PC-3 (cell line): ENCODE measurements at regions not wholly inside any gene's neighbourhood (a gene's known extent, or its start where the extent isn't known, plus 50 kb on each side); places are given as distances from the start of the nearest gene placed in this dataset.

ENCODE experiments used
- ATAC-seq: fragments of 200-7000 bp; cut with Tn5 transposase; 2 replicates; pipeline ENCODE4 v1.9.1; 2020; ENCODE audit warnings: mild to moderate bottlenecking, moderate library complexity
- BruUV-seq: library from RNA; stranded (reverse); fragments of 400-500 nt; replicated peaks from 2 replicates; lab custom pipeline; 2021; lab: Mats Ljungman, UMichigan
- CTCF ChIA-PET: fragments of 300-600 bp; sonication (Branson Sonifier 250); formaldehyde crosslinking; loops from one replicate; lab custom pipeline; 2022; ENCODE audit warnings: antibody characterized with exemption; lab: Charles Lee
- POLR2A ChIA-PET: fragments of 300-600 bp; sonication (Branson Sonifier 250); formaldehyde crosslinking; loops from one replicate; lab custom pipeline; 2022; ENCODE audit warnings: antibody characterized with exemption; ENCODE audit not compliant: unreplicated experiment; lab: Charles Lee
- DNase-seq: peaks from one replicate; pipeline ENCODE4 v3.0.0-alpha.2; 2015
- H2AFZ ChIP-seq: fragments of 300-600 bp; sonication (generic); 2 replicates; pipeline ENCODE4 v1.6.0; 2016; ENCODE audit warnings: antibody characterized with exemption, low read length
- H3F3A ChIP-seq: fragments of 300-600 bp; sonication (generic); one replicate; pipeline ENCODE4 v1.6.0; 2017; ENCODE audit warnings: antibody characterized with exemption, low read length, control low read depth, mild to moderate bottlenecking; ENCODE audit not compliant: unreplicated experiment
- H3K27ac ChIP-seq: fragments of 300-600 bp; sonication (generic); 2 replicates; pipeline ENCODE4 v1.5.1; 2016; ENCODE audit warnings: mild to moderate bottlenecking, low read length
- H3K27me3 ChIP-seq: fragments of 300-600 bp; sonication (generic); 2 replicates; pipeline ENCODE4 v1.6.1; 2016; ENCODE audit warnings: low read length, mixed read lengths
- H3K36me3 ChIP-seq: fragments of 300-600 bp; sonication (generic); 2 replicates; pipeline ENCODE4 v1.6.1; 2016; ENCODE audit warnings: low read depth, mixed run types, low read length, mixed read lengths
- H3K4me1 ChIP-seq: fragments of 300-600 bp; sonication (generic); 2 replicates; pipeline ENCODE4 v1.5.1; 2016; ENCODE audit warnings: low read length; ENCODE audit not compliant: insufficient read depth
- H3K4me2 ChIP-seq: fragments of 300-600 bp; sonication (generic); 2 replicates; pipeline ENCODE4 v1.6.0; 2016; ENCODE audit warnings: low read length
- H3K4me3 ChIP-seq: fragments of 300-600 bp; sonication (generic); 2 replicates; pipeline ENCODE4 v1.5.1; 2016; ENCODE audit warnings: mild to moderate bottlenecking, low read length, mixed read lengths
- H3K79me2 ChIP-seq: fragments of 300-600 bp; sonication (generic); 2 replicates; pipeline ENCODE4 v1.6.1; 2017; ENCODE audit warnings: low read length, mixed read lengths
- H3K9ac ChIP-seq: fragments of 300-600 bp; sonication (generic); 2 replicates; pipeline ENCODE4 v1.6.0; 2016; ENCODE audit warnings: mild to moderate bottlenecking, low read length
- H3K9me2 ChIP-seq: fragments of 300-600 bp; sonication (generic); replicated peaks from 2 replicates; pipeline ENCODE4 v1.6.1; 2016; ENCODE audit warnings: mixed run types, low read length, mixed read lengths
- H3K9me3 ChIP-seq: fragments of 300-600 bp; sonication (generic); 2 replicates; pipeline ENCODE4 v1.6.1; 2016; ENCODE audit warnings: low read length, mixed read lengths
- H4K20me1 ChIP-seq: fragments of 300-600 bp; sonication (generic); 2 replicates; pipeline ENCODE4 v1.6.1; 2016; ENCODE audit warnings: low read length, mixed read lengths
- EZH2 ChIP-seq: fragments of 300-600 bp; sonication (generic); IDR thresholded peaks from one replicate; pipeline ENCODE4 v1.6.1; 2017; ENCODE audit warnings: antibody characterized with exemption, mild to moderate bottlenecking, low read length; ENCODE audit not compliant: unreplicated experiment
- EZH2phosphoT487 ChIP-seq: fragments of 300-600 bp; sonication (generic); IDR thresholded peaks from 2 replicates; pipeline ENCODE4 v1.6.1; 2018; ENCODE audit warnings: mild to moderate bottlenecking, antibody characterized with exemption, low read length, borderline replicate concordance
- intact Hi-C: fragments of 100-400 bp; cut with micrococcal nuclease; formaldehyde crosslinking; loops from 2 replicates; pipeline ENCODE4 v1.9.0; 2023
- TF ChIP-seq, protein P1 (sequence below): fragments of 300-600 bp; sonication (generic); conservative IDR thresholded peaks from 2 replicates; pipeline ENCODE4 v1.5.1; 2017; ENCODE audit warnings: antibody characterized with exemption, low read depth, mild to moderate bottlenecking, low read length

DNA sequence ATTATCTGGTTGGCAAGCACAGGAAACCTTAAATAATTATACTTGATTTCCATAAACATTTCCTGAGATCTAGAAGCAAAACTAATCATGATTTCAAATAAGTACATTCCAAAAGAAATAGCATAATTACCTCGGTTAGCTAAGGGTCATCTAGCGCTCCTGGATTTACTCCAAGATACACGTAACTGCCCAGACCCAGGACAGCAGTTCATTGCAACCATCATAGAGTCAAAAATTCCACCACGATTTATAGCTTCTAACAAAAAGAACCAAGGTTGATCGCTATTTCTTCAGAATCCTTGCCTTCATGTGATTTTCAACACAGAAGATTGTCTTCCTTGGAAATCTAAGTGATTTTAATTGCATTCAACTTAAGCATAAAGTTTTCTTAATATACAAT is 1235.5 kb upstream of the TENM3 start:
- CTCF ChIA-PET = no interaction called here
- H3K4me1 ChIP-seq = no peaks in the 10 kb centered on the region
- no peak overlapping the region for H3K9ac ChIP-seq
- no peak for DNase-seq
- BruUV-seq = no TSS peak
- no peak for ATAC-seq
- no peaks in the 10 kb centered on the region for H4K20me1 ChIP-seq
- H3K27me3 ChIP-seq = no peaks in the 10 kb centered on the region
- H3K4me3 ChIP-seq = no peak overlapping the region
- TF ChIP-seq EZH2phosphoT487 (no peak), EZH2 (no peak)
- TF ChIP-seq, protein P1, sequence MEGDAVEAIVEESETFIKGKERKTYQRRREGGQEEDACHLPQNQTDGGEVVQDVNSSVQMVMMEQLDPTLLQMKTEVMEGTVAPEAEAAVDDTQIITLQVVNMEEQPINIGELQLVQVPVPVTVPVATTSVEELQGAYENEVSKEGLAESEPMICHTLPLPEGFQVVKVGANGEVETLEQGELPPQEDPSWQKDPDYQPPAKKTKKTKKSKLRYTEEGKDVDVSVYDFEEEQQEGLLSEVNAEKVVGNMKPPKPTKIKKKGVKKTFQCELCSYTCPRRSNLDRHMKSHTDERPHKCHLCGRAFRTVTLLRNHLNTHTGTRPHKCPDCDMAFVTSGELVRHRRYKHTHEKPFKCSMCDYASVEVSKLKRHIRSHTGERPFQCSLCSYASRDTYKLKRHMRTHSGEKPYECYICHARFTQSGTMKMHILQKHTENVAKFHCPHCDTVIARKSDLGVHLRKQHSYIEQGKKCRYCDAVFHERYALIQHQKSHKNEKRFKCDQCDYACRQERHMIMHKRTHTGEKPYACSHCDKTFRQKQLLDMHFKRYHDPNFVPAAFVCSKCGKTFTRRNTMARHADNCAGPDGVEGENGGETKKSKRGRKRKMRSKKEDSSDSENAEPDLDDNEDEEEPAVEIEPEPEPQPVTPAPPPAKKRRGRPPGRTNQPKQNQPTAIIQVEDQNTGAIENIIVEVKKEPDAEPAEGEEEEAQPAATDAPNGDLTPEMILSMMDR = no peak
- H2AFZ ChIP-seq = no peak overlapping the region
- H3F3A ChIP-seq = no peaks in the 10 kb centered on the region
- H3K27ac ChIP-seq = no peak overlapping the region
- H3K36me3 ChIP-seq = no peaks in the 10 kb centered on the region
- no peaks in the 10 kb centered on the region for H3K79me2 ChIP-seq
- POLR2A ChIA-PET = no interaction called here
- no peaks in the 10 kb centered on the region for H3K9me2 ChIP-seq
- H3K4me2 ChIP-seq = peak overlapping the region; percentile 64; the same call in 1 of the 2 replicates
- intact Hi-C loops = no loop called here
- no peaks in the 10 kb centered on the region for H3K9me3 ChIP-seq

DNA sequence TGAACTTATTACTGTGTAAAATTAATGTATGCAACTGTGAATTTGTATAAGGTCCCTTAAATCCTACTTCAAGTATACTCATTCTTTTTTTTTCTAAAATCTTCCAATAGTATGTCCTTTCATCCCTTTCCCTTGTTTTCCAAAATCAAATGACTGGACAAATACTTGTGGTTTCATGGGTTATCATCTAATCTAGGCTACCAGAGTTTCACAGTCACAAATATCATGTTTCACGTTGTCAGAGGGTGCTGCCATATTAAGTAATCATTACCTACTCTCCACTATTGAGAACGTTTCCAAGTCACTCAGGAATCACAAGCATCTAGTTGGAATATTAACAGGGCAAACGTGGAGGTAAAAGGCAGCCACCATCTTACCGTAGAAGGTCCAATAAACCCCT is 1235.0 kb upstream of the TENM3 start:
- no peaks in the 10 kb centered on the region for H3K9me2 ChIP-seq
- no peaks in the 10 kb centered on the region for H3K36me3 ChIP-seq
- no peaks in the 10 kb centered on the region for H3F3A ChIP-seq
- no peaks in the 10 kb centered on the region for H3K9me3 ChIP-seq
- H3K4me2 ChIP-seq = no peak overlapping the region; the same call in 1 of the 2 replicates
- no peak overlapping the region for H3K9ac ChIP-seq
- no peak overlapping the region for H3K4me3 ChIP-seq
- no peak for ATAC-seq
- TF ChIP-seq EZH2 = no peak
- no peaks in the 10 kb centered on the region for H3K27me3 ChIP-seq
- no peak overlapping the region for H3K27ac ChIP-seq
- CTCF ChIA-PET = no interaction called here
- H4K20me1 ChIP-seq = no peaks in the 10 kb centered on the region
- POLR2A ChIA-PET = no interaction called here
- H2AFZ ChIP-seq = no peak overlapping the region
- intact Hi-C loops = no loop called here
- no peaks in the 10 kb centered on the region for H3K79me2 ChIP-seq
- H3K4me1 ChIP-seq = no peaks in the 10 kb centered on the region
- DNase-seq = peak; percentile 25
- no TSS peak for BruUV-seq

DNA sequence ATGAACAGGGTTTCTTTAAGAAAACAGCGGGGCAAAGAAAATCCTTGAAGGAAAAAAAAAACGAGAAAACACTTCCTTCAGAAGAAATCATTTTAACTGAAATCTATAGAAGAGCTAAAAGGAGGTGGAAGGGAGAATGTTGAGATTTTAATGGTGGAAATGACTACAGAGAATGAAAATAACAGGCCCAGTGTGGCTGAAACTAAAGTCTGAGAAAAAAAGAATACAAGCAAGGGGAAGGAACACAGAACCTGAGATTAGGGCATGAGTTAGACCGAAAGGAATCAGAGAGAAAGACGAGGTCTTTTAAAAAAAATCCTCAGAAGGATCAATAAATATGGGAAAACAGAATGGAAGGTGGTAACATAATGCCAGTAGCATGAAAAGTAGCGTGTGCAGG is 1230.0 kb upstream of the TENM3 start:
- Histone ChIP-seq H3K4me2 (no peak overlapping the region), H3K79me2 (no peaks in the 10 kb centered on the region), H3K27me3 (no peaks in the 10 kb centered on the region), H3K9ac (no peak overlapping the region), H3F3A (no peaks in the 10 kb centered on the region), H3K4me3 (no peak overlapping the region), H3K9me2 (no peaks in the 10 kb centered on the region), H3K4me1 (no peaks in the 10 kb centered on the region), H3K9me3 (no peaks in the 10 kb centered on the region), H3K27ac (no peak overlapping the region), H3K36me3 (no peaks in the 10 kb centered on the region), H2AFZ (no peak overlapping the region), H4K20me1 (no peaks in the 10 kb centered on the region)
- no peak for DNase-seq
- intact Hi-C loops = no loop called here
- CTCF ChIA-PET = no interaction called here
- BruUV-seq = no TSS peak
- no peak for ATAC-seq
- no peak for TF ChIP-seq EZH2phosphoT487
- TF ChIP-seq, protein P1 = no peak
- no peak for TF ChIP-seq EZH2
- POLR2A ChIA-PET = no interaction called here
